ENCODE measurements at regions not wholly inside any gene's neighbourhood (a gene's known extent, or its start where the extent isn't known, plus 50 kb on each side); places are given as distances from the start of the nearest gene placed in this dataset.

DNA sequence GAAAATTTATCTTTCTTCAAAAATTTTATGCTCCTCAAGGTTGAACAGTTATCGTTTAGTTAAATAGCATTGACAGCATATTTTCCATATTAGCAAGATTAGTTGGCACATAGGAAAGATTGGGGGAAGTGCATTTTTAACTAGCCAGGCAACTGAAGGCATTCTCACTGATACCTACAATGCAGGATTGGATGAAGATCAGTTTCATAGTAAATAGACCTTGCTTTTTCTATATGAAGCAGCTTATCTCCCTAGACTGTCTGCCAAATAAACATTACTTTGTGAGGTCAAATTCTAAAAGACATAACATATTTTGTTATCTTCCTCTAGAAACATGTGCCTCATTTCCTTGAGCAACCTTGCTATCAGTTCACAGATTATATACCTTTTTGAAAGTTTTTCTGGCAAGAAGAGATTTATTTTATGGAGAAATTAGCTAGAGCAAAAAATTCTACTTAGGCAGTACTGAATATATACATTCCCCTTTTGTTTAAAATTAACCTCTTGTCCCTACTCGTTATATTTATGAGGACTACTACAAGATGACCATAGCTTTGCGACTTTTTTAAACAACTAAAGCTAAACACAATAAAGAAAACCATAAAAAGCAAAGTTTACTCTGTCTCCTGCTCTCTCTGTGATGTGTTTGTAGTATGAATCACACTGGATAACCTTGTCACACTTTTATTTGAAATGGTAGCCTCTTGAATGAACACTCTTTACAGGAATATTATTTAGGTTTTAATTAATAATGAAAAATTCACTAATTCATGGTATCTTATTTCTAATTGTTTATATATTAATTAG, 654.9 kb upstream of the TBL1XR1 start:
- no peaks in the 10 kb centered on the region for H3K36me3 ChIP-seq (ENCODE audit: insufficient read depth, low read length)
- no peaks in the 10 kb centered on the region for H3K9me2 ChIP-seq (ENCODE audit: insufficient read depth, low read length)
- no peak overlapping the region for H3K4me3 ChIP-seq (ENCODE audit: low read length)
- no peak overlapping the region for H3K4me2 ChIP-seq (ENCODE audit: low read length)
- H3K27me3 ChIP-seq (ENCODE audit: insufficient read depth, low read depth, low read length) = no peaks in the 10 kb centered on the region
- no peak for TF ChIP-seq TAF1 (IDR thresholded peaks at IDR 0.05; ENCODE audit: low read depth)
- no peak for TF ChIP-seq RAD21 (conservative IDR thresholded peaks at IDR 0.05)
- no peak for TF ChIP-seq EP300 (conservative IDR thresholded peaks at IDR 0.05; ENCODE audit: poor library complexity, severe bottlenecking)
- TF ChIP-seq, protein P1, sequence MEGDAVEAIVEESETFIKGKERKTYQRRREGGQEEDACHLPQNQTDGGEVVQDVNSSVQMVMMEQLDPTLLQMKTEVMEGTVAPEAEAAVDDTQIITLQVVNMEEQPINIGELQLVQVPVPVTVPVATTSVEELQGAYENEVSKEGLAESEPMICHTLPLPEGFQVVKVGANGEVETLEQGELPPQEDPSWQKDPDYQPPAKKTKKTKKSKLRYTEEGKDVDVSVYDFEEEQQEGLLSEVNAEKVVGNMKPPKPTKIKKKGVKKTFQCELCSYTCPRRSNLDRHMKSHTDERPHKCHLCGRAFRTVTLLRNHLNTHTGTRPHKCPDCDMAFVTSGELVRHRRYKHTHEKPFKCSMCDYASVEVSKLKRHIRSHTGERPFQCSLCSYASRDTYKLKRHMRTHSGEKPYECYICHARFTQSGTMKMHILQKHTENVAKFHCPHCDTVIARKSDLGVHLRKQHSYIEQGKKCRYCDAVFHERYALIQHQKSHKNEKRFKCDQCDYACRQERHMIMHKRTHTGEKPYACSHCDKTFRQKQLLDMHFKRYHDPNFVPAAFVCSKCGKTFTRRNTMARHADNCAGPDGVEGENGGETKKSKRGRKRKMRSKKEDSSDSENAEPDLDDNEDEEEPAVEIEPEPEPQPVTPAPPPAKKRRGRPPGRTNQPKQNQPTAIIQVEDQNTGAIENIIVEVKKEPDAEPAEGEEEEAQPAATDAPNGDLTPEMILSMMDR (IDR thresholded peaks at IDR 0.05; ENCODE audit: poor library complexity, severe bottlenecking) = no peak
- no peak for TF ChIP-seq SMC3 (conservative IDR thresholded peaks at IDR 0.05; ENCODE audit: poor library complexity)
- H3K9me3 ChIP-seq (ENCODE audit: low read length) = no peaks in the 10 kb centered on the region
- no peaks in the 10 kb centered on the region for H4K20me1 ChIP-seq (ENCODE audit: insufficient read depth)
- H2AFZ ChIP-seq (ENCODE audit: low read depth, low read length) = no peak overlapping the region
- no peaks in the 10 kb centered on the region for H3K79me2 ChIP-seq (replicated peaks; ENCODE audit: insufficient read depth, low read length)
- no peak overlapping the region for H3K9ac ChIP-seq (ENCODE audit: low read length)
- H3K27ac ChIP-seq (ENCODE audit: low read length) = no peak overlapping the region
- no peaks in the 10 kb centered on the region for H3F3A ChIP-seq (ENCODE audit: insufficient read depth, low read length, poor library complexity, severe bottlenecking)

DNA sequence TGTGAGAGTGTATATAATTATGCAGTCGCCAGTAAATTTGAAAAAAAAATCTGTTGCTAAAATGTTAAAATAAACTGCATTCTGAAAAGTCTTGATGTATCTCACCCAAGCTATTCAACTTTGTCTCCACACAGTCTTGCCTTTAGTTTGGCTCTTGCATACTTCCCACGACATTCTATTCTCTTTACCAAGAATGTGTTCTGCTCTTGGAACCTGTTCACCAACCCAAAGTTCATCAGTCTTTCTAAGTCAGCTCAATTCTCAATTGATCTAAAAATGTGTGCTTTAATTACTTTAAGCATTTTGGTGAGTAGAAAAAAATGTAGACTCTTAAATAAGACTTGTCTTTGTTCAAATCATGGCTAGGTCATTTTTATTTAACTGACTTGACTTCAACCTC, 657.7 kb upstream of the TBL1XR1 start:
- H3K36me3 ChIP-seq (ENCODE audit: insufficient read depth, low read length) = no peaks in the 10 kb centered on the region

More for the DNA sequence above, 657.7 kb upstream of the TBL1XR1 start:
- TF ChIP-seq POLR2AphosphoS5 (IDR thresholded peaks at IDR 0.05) (no peak), SMC3 (conservative IDR thresholded peaks at IDR 0.05; ENCODE audit: poor library complexity) (no peak), EP300 (conservative IDR thresholded peaks at IDR 0.05; ENCODE audit: poor library complexity, severe bottlenecking) (no peak), TAF1 (IDR thresholded peaks at IDR 0.05; ENCODE audit: low read depth) (no peak), RAD21 (conservative IDR thresholded peaks at IDR 0.05) (no peak), MXI1 (conservative IDR thresholded peaks at IDR 0.05; ENCODE audit: poor library complexity, severe bottlenecking) (no peak), EZH2 (IDR thresholded peaks at IDR 0.05; ENCODE audit: borderline replicate concordance, insufficient read depth, low read length, poor library complexity, severe bottlenecking) (no peak)
- TF ChIP-seq, protein P1 (IDR thresholded peaks at IDR 0.05; ENCODE audit: poor library complexity, severe bottlenecking) = no peak
- TF ChIP-seq, protein P2, sequence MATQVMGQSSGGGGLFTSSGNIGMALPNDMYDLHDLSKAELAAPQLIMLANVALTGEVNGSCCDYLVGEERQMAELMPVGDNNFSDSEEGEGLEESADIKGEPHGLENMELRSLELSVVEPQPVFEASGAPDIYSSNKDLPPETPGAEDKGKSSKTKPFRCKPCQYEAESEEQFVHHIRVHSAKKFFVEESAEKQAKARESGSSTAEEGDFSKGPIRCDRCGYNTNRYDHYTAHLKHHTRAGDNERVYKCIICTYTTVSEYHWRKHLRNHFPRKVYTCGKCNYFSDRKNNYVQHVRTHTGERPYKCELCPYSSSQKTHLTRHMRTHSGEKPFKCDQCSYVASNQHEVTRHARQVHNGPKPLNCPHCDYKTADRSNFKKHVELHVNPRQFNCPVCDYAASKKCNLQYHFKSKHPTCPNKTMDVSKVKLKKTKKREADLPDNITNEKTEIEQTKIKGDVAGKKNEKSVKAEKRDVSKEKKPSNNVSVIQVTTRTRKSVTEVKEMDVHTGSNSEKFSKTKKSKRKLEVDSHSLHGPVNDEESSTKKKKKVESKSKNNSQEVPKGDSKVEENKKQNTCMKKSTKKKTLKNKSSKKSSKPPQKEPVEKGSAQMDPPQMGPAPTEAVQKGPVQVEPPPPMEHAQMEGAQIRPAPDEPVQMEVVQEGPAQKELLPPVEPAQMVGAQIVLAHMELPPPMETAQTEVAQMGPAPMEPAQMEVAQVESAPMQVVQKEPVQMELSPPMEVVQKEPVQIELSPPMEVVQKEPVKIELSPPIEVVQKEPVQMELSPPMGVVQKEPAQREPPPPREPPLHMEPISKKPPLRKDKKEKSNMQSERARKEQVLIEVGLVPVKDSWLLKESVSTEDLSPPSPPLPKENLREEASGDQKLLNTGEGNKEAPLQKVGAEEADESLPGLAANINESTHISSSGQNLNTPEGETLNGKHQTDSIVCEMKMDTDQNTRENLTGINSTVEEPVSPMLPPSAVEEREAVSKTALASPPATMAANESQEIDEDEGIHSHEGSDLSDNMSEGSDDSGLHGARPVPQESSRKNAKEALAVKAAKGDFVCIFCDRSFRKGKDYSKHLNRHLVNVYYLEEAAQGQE (IDR thresholded peaks at IDR 0.05; ENCODE audit: borderline replicate concordance) = no peak
- Histone ChIP-seq H3K9ac (ENCODE audit: low read length) (no peak overlapping the region), H3F3A (ENCODE audit: insufficient read depth, low read length, poor library complexity, severe bottlenecking) (no peaks in the 10 kb centered on the region), H3K27me3 (ENCODE audit: insufficient read depth, low read depth, low read length) (no peaks in the 10 kb centered on the region), H3K9me2 (ENCODE audit: insufficient read depth, low read length) (no peaks in the 10 kb centered on the region), H3K79me2 (replicated peaks; ENCODE audit: insufficient read depth, low read length) (no peaks in the 10 kb centered on the region), H3K9me3 (ENCODE audit: low read length) (peaks cover 4% of the 10 kb centered on the region), H2AFZ (ENCODE audit: low read depth, low read length) (no peak overlapping the region), H3K4me2 (ENCODE audit: low read length) (no peak overlapping the region), H4K20me1 (ENCODE audit: insufficient read depth) (no peaks in the 10 kb centered on the region), H3K4me3 (ENCODE audit: low read length) (no peak overlapping the region), H3K27ac (ENCODE audit: low read length) (no peak overlapping the region)

Data from neural cell (in vitro differentiated cells).